T-helper 17 cell (primary cell): ENCODE measurements at regions not wholly inside any gene's neighbourhood (a gene's known extent, or its start where the extent isn't known, plus 50 kb on each side); places are given as distances from the start of the nearest gene placed in this dataset.
"Not testable (repeated sequence)": the region's sequence is repeated elsewhere in the genome, so short reads cannot be mapped to it uniquely, and the experiment has no call there.

Experiments
- ATAC-seq: fragments of 150-1000 bp; cut with Tn5 transposase; 2 replicates; pipeline ENCODE4 v1.10.0; 2021; ENCODE audit warnings: mild to moderate bottlenecking, moderate library complexity
- DNase-seq, 3 donors: peaks; one replicate each; pipeline versions ENCODE4 v3.0.0 to v3.0.0-alpha.2; 2020 to 2021
- H3K9me3 ChIP-seq: one replicate; pipeline ENCODE4 v1.7.0; 2013; ENCODE audit warnings: low read length, mild to moderate bottlenecking; ENCODE audit not compliant: control insufficient read depth, poor library complexity, severe bottlenecking
- H3K27ac Mint-ChIP-seq: one replicate; pipeline ENCODE4 v1.8.0; 2022; ENCODE audit warnings: mild to moderate bottlenecking, moderate library complexity, mixed read lengths
- H3K27me3 Mint-ChIP-seq: one replicate; pipeline ENCODE4 v1.8.0; 2022; ENCODE audit warnings: mixed read lengths
- H3K36me3 Mint-ChIP-seq: one replicate; pipeline ENCODE4 v1.8.0; 2022; ENCODE audit warnings: low read depth, mixed read lengths
- H3K4me1 Mint-ChIP-seq: one replicate; pipeline ENCODE4 v1.8.0; 2022; ENCODE audit warnings: mild to moderate bottlenecking, mixed read lengths
- H3K4me3 Mint-ChIP-seq: one replicate; pipeline ENCODE4 v1.8.0; 2022; ENCODE audit warnings: mild to moderate bottlenecking, moderate library complexity, mixed read lengths

DNA sequence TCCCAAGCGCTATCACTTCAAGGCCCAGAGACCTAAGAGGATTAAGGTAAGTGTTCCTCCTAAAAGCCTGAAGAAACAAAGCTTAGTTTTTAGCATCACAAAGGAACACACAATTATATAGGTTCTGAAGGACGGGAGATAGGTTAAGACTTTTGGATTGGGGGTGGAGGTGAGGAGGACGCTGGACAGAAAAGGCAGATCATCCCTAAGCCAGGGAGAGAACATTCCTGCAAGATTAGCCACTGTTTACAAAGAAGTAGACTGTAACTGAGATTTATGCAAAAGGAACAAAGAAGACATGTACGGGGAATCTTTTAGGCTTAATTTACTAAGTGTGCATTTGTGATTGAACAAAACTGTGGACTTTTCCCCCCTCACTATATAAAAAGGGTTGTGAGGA, 184.1 kb upstream of the IRX5 start:
- H3K4me3 Mint-ChIP-seq: no peak overlapping the region
- ATAC-seq (no peak), DNase-seq (no peak)
- H3K9me3 ChIP-seq: no peaks in the 10 kb centered on the region
- H3K36me3 Mint-ChIP-seq: peaks cover 2% of the 10 kb centered on the region
- no peaks in the 10 kb centered on the region for H3K27me3 Mint-ChIP-seq
- H3K4me1 Mint-ChIP-seq: no peaks in the 10 kb centered on the region
- no peak overlapping the region for H3K27ac Mint-ChIP-seq

- Mint-ChIP-seq H3K36me3 (peaks cover 2% of the 10 kb centered on the region), H3K27me3 (no peaks in the 10 kb centered on the region), H3K4me3 (no peak overlapping the region), H3K4me1 (no peaks in the 10 kb centered on the region), H3K27ac (no peak overlapping the region)
- no peaks in the 10 kb centered on the region for H3K9me3 ChIP-seq
- DNase-seq: no peak
- ATAC-seq: no peak
Measured at GRCh38 chr16:54744998-54745397, 185.7 kb upstream of the IRX5 start.

DNA sequence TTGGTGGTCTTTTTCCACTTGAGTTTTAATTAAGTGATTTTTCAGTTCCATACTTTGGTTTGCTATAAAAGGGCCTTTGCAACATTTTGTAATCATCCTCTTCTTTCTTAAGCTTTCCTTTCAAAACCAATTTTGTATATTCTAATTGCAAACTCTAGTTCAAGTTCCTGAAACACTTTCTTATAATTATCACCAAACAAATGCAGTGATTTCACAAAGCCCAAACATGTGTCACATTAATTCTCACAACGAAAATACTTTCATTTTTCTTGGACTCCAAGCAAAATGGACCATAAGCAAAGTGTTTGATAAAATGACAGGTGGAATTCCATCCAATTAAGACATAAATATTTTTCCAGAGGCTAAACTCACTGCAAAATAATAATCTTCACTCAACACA, 188.2 kb upstream of the IRX5 start:
- no peak overlapping the region for H3K27ac Mint-ChIP-seq
- no peaks in the 10 kb centered on the region for H3K4me1 Mint-ChIP-seq
- H3K27me3 Mint-ChIP-seq: no peaks in the 10 kb centered on the region
- no peaks in the 10 kb centered on the region for H3K36me3 Mint-ChIP-seq
- H3K9me3 ChIP-seq: no peaks in the 10 kb centered on the region
- H3K4me3 Mint-ChIP-seq: no peak overlapping the region
- ATAC-seq (no peak), DNase-seq (no peak)

DNA sequence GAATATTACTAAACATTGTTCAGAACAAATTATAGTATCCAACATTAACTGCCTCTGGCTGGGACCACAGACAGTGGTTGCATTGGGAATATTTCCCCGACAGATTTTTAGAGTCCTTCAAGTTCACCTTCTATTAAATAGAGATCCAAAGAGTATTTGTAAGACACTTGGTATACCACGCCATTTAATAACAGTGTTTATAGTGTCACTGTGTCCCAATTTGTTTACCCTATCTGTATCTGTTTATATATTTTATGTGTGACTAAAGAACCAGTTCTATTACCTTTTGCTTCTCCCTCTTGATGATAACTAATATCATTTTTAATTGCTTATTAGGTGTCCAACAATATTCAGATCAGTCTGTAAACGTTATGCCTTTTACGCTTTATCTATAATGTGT, 191.3 kb upstream of the IRX5 start:
- no peak overlapping the region for H3K4me3 Mint-ChIP-seq
- no peak for ATAC-seq
- no peak overlapping the region for H3K27ac Mint-ChIP-seq
- H3K9me3 ChIP-seq: no peaks in the 10 kb centered on the region
- no peak for DNase-seq
- no peaks in the 10 kb centered on the region for H3K4me1 Mint-ChIP-seq
- H3K27me3 Mint-ChIP-seq: no peaks in the 10 kb centered on the region
- H3K36me3 Mint-ChIP-seq: no peaks in the 10 kb centered on the region

- H3K4me1 Mint-ChIP-seq: no peaks in the 10 kb centered on the region
- ATAC-seq: no peak
- H3K27me3 Mint-ChIP-seq: no peaks in the 10 kb centered on the region
- H3K9me3 ChIP-seq: no peaks in the 10 kb centered on the region
- H3K36me3 Mint-ChIP-seq: no peaks in the 10 kb centered on the region
- H3K27ac Mint-ChIP-seq: no peak overlapping the region
- H3K4me3 Mint-ChIP-seq: no peak overlapping the region
- no peak for DNase-seq
Measured at GRCh38 chr16:54734156-54734555, 196.5 kb upstream of the IRX5 start.

- H3K36me3 Mint-ChIP-seq, DNase-seq, ATAC-seq, H3K4me1 Mint-ChIP-seq, H3K27ac Mint-ChIP-seq, H3K4me3 Mint-ChIP-seq, H3K9me3 ChIP-seq, H3K27me3 Mint-ChIP-seq: not testable (repeated sequence)
Measured at GRCh38 chr16:54727696-54728095, 203.0 kb upstream of the IRX5 start.

GRCh38 chr16:54724346-54724925, 206.2 kb upstream of the IRX5 start:
- DNase-seq: no peak
- H3K36me3 Mint-ChIP-seq: no peaks in the 10 kb centered on the region
- no peaks in the 10 kb centered on the region for H3K4me1 Mint-ChIP-seq
- H3K9me3 ChIP-seq: no peaks in the 10 kb centered on the region
- ATAC-seq: no peak
- no peak overlapping the region for H3K4me3 Mint-ChIP-seq
- no peaks in the 10 kb centered on the region for H3K27me3 Mint-ChIP-seq
- no peak overlapping the region for H3K27ac Mint-ChIP-seq

DNA sequence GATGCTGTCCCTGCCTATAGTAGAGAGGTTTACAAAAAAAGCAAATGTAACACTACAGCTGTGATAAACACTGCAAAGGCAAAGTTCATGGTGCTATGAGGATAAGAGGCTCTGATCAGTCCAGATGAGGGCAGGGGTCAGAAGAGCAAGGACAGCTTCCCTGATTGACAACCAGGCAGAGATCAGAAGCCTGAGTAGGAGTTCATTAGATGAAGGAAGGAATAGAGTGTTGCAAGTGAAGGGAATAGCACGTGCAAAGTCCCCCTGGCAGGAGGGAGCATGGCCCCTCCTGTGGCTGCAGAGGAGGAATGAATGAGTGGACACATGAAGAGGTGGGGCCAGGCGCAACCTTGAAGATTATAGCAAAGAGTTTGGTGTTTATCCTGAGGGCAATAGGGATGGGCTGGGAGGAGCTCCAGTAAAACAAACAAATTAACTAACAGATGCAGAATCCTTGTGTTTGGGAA, 208.4 kb upstream of the IRX5 start:
- no peak overlapping the region for H3K4me3 Mint-ChIP-seq
- no peaks in the 10 kb centered on the region for H3K9me3 ChIP-seq
- no peaks in the 10 kb centered on the region for H3K4me1 Mint-ChIP-seq
- no peaks in the 10 kb centered on the region for H3K27me3 Mint-ChIP-seq
- no peak overlapping the region for H3K27ac Mint-ChIP-seq
- H3K36me3 Mint-ChIP-seq: no peaks in the 10 kb centered on the region
- ATAC-seq (no peak), DNase-seq (no peak)

GRCh38 chr16:54720259-54720658, 210.4 kb upstream of the IRX5 start:
- H3K36me3 Mint-ChIP-seq: no peaks in the 10 kb centered on the region
- no peaks in the 10 kb centered on the region for H3K27me3 Mint-ChIP-seq
- ATAC-seq (no peak), DNase-seq (no peak)
- H3K4me3 Mint-ChIP-seq: no peak overlapping the region
- no peaks in the 10 kb centered on the region for H3K9me3 ChIP-seq
- no peak overlapping the region for H3K27ac Mint-ChIP-seq
- no peaks in the 10 kb centered on the region for H3K4me1 Mint-ChIP-seq

DNA sequence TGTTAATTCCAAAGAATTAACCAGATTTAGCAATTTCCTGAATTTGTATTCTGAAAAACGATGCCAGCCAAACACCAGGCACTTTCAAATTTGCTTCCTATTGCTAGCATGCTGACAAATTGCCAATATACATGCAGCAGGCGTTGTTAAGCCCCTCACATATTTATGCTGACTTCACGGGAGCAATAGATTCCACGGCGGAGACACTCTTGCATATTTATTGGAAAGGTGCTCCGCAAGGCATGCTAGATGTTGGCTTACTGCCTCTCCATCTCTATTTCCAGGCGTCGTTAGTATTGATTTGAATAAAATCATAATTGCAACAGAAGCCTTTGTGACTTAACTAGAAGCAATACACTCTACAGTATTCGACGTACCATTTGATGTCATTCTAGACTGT, 211.0 kb upstream of the IRX5 start:
- no peak for ATAC-seq
- Mint-ChIP-seq H3K4me3 (no peak overlapping the region), H3K4me1 (no peaks in the 10 kb centered on the region), H3K27ac (no peak overlapping the region), H3K27me3 (no peaks in the 10 kb centered on the region), H3K36me3 (no peaks in the 10 kb centered on the region)
- DNase-seq: no peak
- H3K9me3 ChIP-seq: no peaks in the 10 kb centered on the region

DNA sequence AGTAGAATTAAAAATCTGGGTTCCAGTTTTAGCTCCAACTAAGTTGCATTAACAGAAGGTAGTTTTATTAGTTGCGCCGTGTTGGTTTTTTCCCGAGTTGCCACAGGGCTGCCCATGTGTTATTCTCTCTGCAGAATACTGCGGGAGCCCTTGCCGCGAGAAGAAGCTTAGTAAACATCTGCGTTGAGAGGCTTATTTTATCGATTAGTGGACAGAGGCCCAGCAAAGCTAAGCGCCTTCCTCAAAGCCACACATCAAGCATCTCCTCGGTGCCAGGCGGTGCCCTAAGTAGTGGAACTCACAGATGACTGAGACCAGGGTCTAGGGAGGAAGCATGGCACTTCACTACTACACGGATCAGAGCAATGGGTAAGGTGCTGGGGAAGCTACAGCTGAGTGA, 212.3 kb upstream of the IRX5 start:
- Mint-ChIP-seq H3K36me3 (no peaks in the 10 kb centered on the region), H3K4me1 (no peaks in the 10 kb centered on the region), H3K4me3 (no peak overlapping the region), H3K27ac (no peak overlapping the region), H3K27me3 (no peaks in the 10 kb centered on the region)
- DNase-seq (no peak), ATAC-seq (no peak)
- no peaks in the 10 kb centered on the region for H3K9me3 ChIP-seq

DNA sequence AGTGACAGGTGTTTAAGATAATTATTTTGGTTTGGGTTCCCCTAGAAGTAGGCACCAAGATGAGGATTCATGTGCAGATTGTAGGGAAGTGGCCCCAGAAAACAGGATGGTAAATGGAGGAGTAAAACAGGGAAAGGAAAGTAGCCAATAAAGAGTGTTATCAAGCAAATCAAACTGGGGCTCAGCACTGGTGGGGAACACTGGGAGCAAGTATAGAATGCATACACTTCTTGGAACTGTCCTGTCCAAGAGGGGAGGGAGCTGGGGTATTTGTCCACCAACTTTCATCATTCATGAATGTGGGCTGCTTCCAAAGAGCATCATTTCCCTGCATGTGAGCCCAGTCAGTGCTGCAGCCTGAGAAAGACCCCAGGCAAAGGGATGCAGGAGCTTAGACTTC, 215.7 kb upstream of the IRX5 start:
- no peak for DNase-seq
- no peak for ATAC-seq
- no peaks in the 10 kb centered on the region for H3K9me3 ChIP-seq
- Mint-ChIP-seq H3K36me3 (no peaks in the 10 kb centered on the region), H3K27ac (no peak overlapping the region), H3K4me1 (no peaks in the 10 kb centered on the region), H3K4me3 (no peak overlapping the region), H3K27me3 (no peaks in the 10 kb centered on the region)

GRCh38 chr16:54712866-54713265, 217.8 kb upstream of the IRX5 start:
- Mint-ChIP-seq H3K4me3 (no peak overlapping the region), H3K4me1 (no peaks in the 10 kb centered on the region), H3K36me3 (no peaks in the 10 kb centered on the region), H3K27me3 (no peaks in the 10 kb centered on the region), H3K27ac (no peak overlapping the region)
- ATAC-seq (no peak), DNase-seq (no peak)
- H3K9me3 ChIP-seq: no peaks in the 10 kb centered on the region

GRCh38 chr16:54707813-54708212, 222.9 kb upstream of the IRX5 start:
- H3K9me3 ChIP-seq: no peaks in the 10 kb centered on the region
- no peak for ATAC-seq
- DNase-seq: no peak
- Mint-ChIP-seq H3K4me3 (no peak overlapping the region), H3K36me3 (no peaks in the 10 kb centered on the region), H3K4me1 (no peaks in the 10 kb centered on the region), H3K27me3 (no peaks in the 10 kb centered on the region), H3K27ac (no peak overlapping the region)
